Coronary artery (tissue), 2 donors: ENCODE measurements at regions not wholly inside any gene's neighbourhood (a gene's known extent, or its start where the extent isn't known, plus 50 kb on each side); places are given as distances from the start of the nearest gene placed in this dataset.

ENCODE experiments used
- DNase-seq: peaks from one replicate; pipeline ENCODE4 v3.0.0-alpha.2; 2017; ENCODE audit warnings: low spot score
- H3K27ac ChIP-seq, 2 donors: fragments of 200-600 bp; sonication (generic); one replicate each; pipeline ENCODE4 v1.5.1; 2016 to 2019
- H3K4me3 ChIP-seq: fragments of 200-600 bp; sonication (generic); 2 replicates; pipeline ENCODE4 v1.5.1; 2016; ENCODE audit warnings: mild to moderate bottlenecking, moderate library complexity
- TF ChIP-seq, protein P1 (sequence below): fragments of 200-600 bp; sonication (generic); IDR thresholded peaks from one replicate; pipeline ENCODE4 v1.5.1; 2019; ENCODE audit warnings: antibody characterized with exemption

DNA sequence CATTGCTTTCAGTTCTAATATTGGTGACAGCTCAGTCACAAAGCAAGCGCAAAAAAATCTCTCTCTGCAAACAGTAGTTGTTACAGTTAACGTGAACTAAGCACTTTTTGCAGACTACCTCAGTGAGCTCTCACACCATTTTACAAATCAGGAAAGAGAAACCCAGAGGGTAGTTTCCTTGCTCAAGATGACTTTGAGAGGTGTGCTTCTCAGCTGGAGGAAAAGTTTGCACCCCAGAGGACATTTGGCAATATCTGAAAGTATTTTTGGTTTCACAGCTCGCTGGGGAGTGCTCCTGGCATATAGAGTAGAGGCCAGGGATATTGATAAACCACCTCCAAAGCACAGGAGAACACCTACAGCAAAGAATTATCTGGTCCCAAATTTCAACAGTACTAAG lies 741.1 kb upstream of the EEF2KMT start:
- Histone ChIP-seq H3K4me3 (no peak overlapping the region), H3K27ac (no peak overlapping the region)
- TF ChIP-seq, protein P1, sequence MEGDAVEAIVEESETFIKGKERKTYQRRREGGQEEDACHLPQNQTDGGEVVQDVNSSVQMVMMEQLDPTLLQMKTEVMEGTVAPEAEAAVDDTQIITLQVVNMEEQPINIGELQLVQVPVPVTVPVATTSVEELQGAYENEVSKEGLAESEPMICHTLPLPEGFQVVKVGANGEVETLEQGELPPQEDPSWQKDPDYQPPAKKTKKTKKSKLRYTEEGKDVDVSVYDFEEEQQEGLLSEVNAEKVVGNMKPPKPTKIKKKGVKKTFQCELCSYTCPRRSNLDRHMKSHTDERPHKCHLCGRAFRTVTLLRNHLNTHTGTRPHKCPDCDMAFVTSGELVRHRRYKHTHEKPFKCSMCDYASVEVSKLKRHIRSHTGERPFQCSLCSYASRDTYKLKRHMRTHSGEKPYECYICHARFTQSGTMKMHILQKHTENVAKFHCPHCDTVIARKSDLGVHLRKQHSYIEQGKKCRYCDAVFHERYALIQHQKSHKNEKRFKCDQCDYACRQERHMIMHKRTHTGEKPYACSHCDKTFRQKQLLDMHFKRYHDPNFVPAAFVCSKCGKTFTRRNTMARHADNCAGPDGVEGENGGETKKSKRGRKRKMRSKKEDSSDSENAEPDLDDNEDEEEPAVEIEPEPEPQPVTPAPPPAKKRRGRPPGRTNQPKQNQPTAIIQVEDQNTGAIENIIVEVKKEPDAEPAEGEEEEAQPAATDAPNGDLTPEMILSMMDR, result no peak
- no peak for DNase-seq

DNA sequence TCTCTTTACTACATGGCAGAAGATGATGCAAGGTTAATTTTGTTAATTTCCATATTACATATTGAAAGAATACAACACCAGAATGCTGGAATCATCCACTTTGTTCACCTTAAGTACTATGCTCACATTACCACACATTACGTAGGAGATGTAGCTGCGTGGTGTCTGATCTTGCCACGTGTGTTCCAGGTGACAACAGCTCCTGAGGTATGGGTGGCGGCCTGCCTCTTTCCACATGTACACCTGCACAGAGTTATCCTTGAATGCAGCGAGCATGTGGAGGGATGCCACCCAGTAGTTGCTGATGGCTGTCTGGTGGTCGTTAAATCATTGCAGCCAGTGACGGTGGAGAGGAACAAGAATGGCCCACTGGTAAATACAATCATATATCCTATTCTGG lies 740.5 kb upstream of the EEF2KMT start:
- H3K4me3 ChIP-seq, result no peak overlapping the region
- TF ChIP-seq, protein P1, result no peak
- DNase-seq, result no peak
- H3K27ac ChIP-seq, result no peak overlapping the region

- no peak for DNase-seq
- Histone ChIP-seq H3K27ac (no peak overlapping the region), H3K4me3 (no peak overlapping the region)
- TF ChIP-seq, protein P1, result no peak
Measured at GRCh38 chr16:5837007-5837670, 739.5 kb upstream of the EEF2KMT start.

- Histone ChIP-seq H3K4me3 (no peak overlapping the region), H3K27ac (no peak overlapping the region)
- TF ChIP-seq, protein P1, result no peak
- DNase-seq, result no peak
Measured at GRCh38 chr16:5835876-5836275, 738.3 kb upstream of the EEF2KMT start.

GRCh38 chr16:5826332-5826731 lies 728.7 kb upstream of the EEF2KMT start:
- Histone ChIP-seq H3K27ac (no peak overlapping the region), H3K4me3 (no peak overlapping the region)
- no peak for DNase-seq
- TF ChIP-seq, protein P1, result no peak

GRCh38 chr16:5820472-5820871 lies 722.9 kb upstream of the EEF2KMT start:
- TF ChIP-seq, protein P1, result no peak
- H3K4me3 ChIP-seq, result no peak overlapping the region
- DNase-seq, result no peak
- no peak overlapping the region for H3K27ac ChIP-seq

DNA sequence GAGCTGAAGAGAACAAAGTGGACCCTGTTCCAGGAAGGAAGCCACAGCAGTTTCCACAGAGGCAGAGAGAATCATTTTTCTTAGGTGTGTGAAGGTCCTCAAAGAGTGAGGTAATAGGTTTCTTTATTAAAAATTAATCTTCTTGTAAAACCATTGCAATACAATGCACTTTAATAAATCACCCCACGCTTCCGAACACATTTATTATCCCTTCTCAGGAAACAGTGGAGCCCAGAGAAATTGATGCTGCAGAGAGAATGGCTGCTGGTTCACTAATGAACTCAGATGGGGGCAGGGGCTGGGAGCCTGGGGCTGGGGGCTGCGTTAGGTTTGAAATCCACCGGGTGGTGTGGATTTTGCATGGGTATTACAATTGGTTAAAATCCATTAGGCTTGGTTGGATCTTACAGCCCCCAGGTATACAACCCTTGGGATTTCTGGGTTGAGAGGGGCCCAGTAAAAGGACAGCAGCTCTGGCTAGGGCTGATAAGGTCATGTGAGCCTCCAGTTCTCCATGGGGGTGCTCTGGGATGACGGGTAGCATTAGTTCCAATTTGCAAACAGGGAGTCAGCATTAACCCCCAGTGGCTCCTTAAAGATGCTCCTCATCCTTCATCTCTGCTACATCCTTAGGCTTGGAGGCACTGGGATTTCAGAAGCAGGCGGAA lies 718.1 kb upstream of the EEF2KMT start:
- H3K4me3 ChIP-seq, result no peak overlapping the region
- no peak overlapping the region for H3K27ac ChIP-seq
- DNase-seq, result no peak
- TF ChIP-seq, protein P1, result no peak
